ENCODE measurements at regions not wholly inside any gene's neighbourhood (a gene's known extent, or its start where the extent isn't known, plus 50 kb on each side); places are given as distances from the start of the nearest gene placed in this dataset.

- no peak for TF ChIP-seq CTCF (conservative IDR thresholded peaks at IDR 0.05 in 1 of 2, IDR thresholded peaks at IDR 0.05 in 1 of 2; ENCODE audit: extremely low read depth in 1 of 2, insufficient read depth in 1 of 2, low read depth in 1 of 2, low read length in 2 of 2)
- TF ChIP-seq EZH2 (IDR thresholded peaks at IDR 0.05; ENCODE audit: borderline replicate concordance, low read length) = no peak
Observed at GRCh38 chr4:58465031-58465430, 1354.8 kb upstream of the IGFBP7 start.
